ENCODE measurements at regions not wholly inside any gene's neighbourhood (a gene's known extent, or its start where the extent isn't known, plus 50 kb on each side); places are given as distances from the start of the nearest gene placed in this dataset.

GRCh38 chr15:77853008-77853328 lies 220.3 kb upstream of the LINGO1 start:
- peaks cover 0 to 30% (median 0%) of the 10 kb centered on the region in 7 donors for H3K27me3 ChIP-seq (replicated peaks in 1 of 7)
- no peak for TF ChIP-seq POLR2AphosphoS5 (IDR thresholded peaks at IDR 0.05)
- TF ChIP-seq CTCF (IDR thresholded peaks at IDR 0.05 in 8 of 11, conservative IDR thresholded peaks at IDR 0.05 in 3 of 11), result no peak
- TF ChIP-seq POLR2A (IDR thresholded peaks at IDR 0.05), result no peak
- intact Hi-C loops (cut with DNase I; ENCODE audit: low total_unique reads), result no loop called here
- WGBS, 5 donors, result 68 to 83% (median 76%) methylated on average over 7 of the region's 7 CpGs
- H3K27ac ChIP-seq, result no peak overlapping the region
- peaks cover 0 to 18% (median 11%) of the 10 kb centered on the region in 8 donors for H3K9me3 ChIP-seq
- H3K4me1 ChIP-seq, result no peaks in the 10 kb centered on the region
- H3K36me3 ChIP-seq, result no peaks in the 10 kb centered on the region
- DNase-seq, result no peak
- no peak overlapping the region for H3K4me3 ChIP-seq

- DNase-seq, result peak; percentile 58
- peaks cover 0 to 18% (median 11%) of the 10 kb centered on the region in 8 donors for H3K9me3 ChIP-seq
- no peaks in the 10 kb centered on the region for H3K4me1 ChIP-seq
- no peak overlapping the region for H3K27ac ChIP-seq
- WGBS, 5 donors, result 67 to 75% (median 71%) methylated on average over 23 of the region's 23 CpGs
- intact Hi-C loops (cut with DNase I; ENCODE audit: low total_unique reads), result no loop called here
- H3K27me3 ChIP-seq (replicated peaks in 1 of 7), result peaks cover 0 to 34% (median 0%) of the 10 kb centered on the region in 7 donors
- no peak for TF ChIP-seq CTCF (IDR thresholded peaks at IDR 0.05 in 8 of 11, conservative IDR thresholded peaks at IDR 0.05 in 3 of 11)
- TF ChIP-seq POLR2AphosphoS5 (IDR thresholded peaks at IDR 0.05), result no peak
- no peak for TF ChIP-seq POLR2A (IDR thresholded peaks at IDR 0.05)
- no peaks in the 10 kb centered on the region for H3K36me3 ChIP-seq
- H3K4me3 ChIP-seq, result no peak overlapping the region
Observed at GRCh38 chr15:77852241-77853007, 219.7 kb upstream of the LINGO1 start.

GRCh38 chr15:77851691-77852090 lies 219.0 kb upstream of the LINGO1 start:
- TF ChIP-seq POLR2AphosphoS5 (IDR thresholded peaks at IDR 0.05), result no peak
- TF ChIP-seq CTCF (IDR thresholded peaks at IDR 0.05 in 8 of 11, conservative IDR thresholded peaks at IDR 0.05 in 3 of 11), result no peak
- TF ChIP-seq POLR2A (IDR thresholded peaks at IDR 0.05), result no peak
- no peaks in the 10 kb centered on the region for H3K36me3 ChIP-seq
- no peak overlapping the region for H3K27ac ChIP-seq
- DNase-seq, result peak; percentile 42
- H3K4me3 ChIP-seq, result no peak overlapping the region
- intact Hi-C loops (cut with DNase I; ENCODE audit: low total_unique reads), result no loop called here
- H3K4me1 ChIP-seq, result no peaks in the 10 kb centered on the region
- 77 to 90% (median 81%) methylated on average over 4 to 6 of the region's 6 CpGs for WGBS, 5 donors
- H3K27me3 ChIP-seq (replicated peaks in 1 of 7), result peaks cover 0 to 38% (median 0%) of the 10 kb centered on the region in 7 donors
- H3K9me3 ChIP-seq, result peaks cover 0 to 18% (median 11%) of the 10 kb centered on the region in 8 donors

- no peak overlapping the region for H3K27ac ChIP-seq
- no peak overlapping the region for H3K4me3 ChIP-seq
- H3K36me3 ChIP-seq, result no peaks in the 10 kb centered on the region
- peak; percentile 28 for DNase-seq
- peaks cover 0 to 42% (median 0%) of the 10 kb centered on the region in 7 donors for H3K27me3 ChIP-seq (replicated peaks in 1 of 7)
- no peak for TF ChIP-seq CTCF (IDR thresholded peaks at IDR 0.05 in 8 of 11, conservative IDR thresholded peaks at IDR 0.05 in 3 of 11)
- no peak for TF ChIP-seq POLR2AphosphoS5 (IDR thresholded peaks at IDR 0.05)
- TF ChIP-seq POLR2A (IDR thresholded peaks at IDR 0.05), result no peak
- no peaks in the 10 kb centered on the region for H3K4me1 ChIP-seq
- 65 to 73% (median 70%) methylated on average over 5 to 7 of the region's 7 CpGs for WGBS, 5 donors
- intact Hi-C loops (cut with DNase I; ENCODE audit: low total_unique reads), result no loop called here
- peaks cover 0 to 18% (median 11%) of the 10 kb centered on the region in 8 donors for H3K9me3 ChIP-seq
Observed at GRCh38 chr15:77851086-77851485, 218.4 kb upstream of the LINGO1 start.
